ENCODE measurements at regions not wholly inside any gene's neighbourhood (a gene's known extent, or its start where the extent isn't known, plus 50 kb on each side); places are given as distances from the start of the nearest gene placed in this dataset.
"Not testable (repeated sequence)": the region's sequence is repeated elsewhere in the genome, so short reads cannot be mapped to it uniquely, and the experiment has no call there.

DNA sequence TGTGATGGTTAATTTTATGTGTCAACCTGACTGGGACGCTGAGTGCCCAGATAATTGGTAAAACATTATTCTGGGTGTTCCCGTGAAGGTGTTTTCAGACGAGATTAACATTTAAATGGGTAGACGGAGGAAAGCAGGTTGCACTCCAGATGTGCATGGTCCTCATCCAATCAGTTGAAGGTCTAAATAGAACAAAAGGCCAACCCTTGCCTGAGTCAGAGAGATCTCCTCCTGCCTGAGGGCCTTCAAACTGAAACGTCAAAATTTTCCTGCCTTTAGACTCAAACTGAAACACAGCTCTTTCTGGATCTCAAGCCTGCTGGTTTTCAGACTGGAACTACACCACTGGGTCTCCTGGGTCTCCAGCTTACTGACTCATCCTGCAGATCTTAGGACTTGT, 73.5 kb downstream of the NPIPA8 start:
- H3K9me3 Mint-ChIP-seq; H3K27ac Mint-ChIP-seq; H3K27me3 Mint-ChIP-seq; H3K4me3 Mint-ChIP-seq; intact Hi-C loops (cut with micrococcal nuclease); H3K4me1 Mint-ChIP-seq (ENCODE audit: low read depth); H3K36me3 Mint-ChIP-seq (ENCODE audit: low read depth): not testable (repeated sequence)

DNA sequence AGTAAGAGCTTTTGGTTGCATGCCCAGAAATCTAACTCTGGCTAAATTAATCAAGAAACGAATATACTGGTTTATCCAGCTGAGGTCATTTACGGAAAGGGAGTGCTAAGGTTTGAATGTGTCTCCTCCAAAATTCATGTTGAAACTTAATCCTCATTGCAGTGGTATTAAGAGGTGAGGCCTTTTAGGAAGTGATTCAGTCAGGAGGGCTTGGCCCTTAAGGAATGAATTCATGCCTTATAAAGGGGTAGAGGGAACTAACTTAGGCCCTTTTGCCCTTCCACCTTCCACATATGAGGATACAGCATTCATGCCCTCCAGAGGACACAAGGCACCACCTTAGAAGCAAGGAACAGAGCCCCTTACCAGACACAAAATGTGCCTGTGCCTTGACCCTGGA, 74.7 kb downstream of the NPIPA8 start:
- intact Hi-C loops (cut with micrococcal nuclease); H3K27ac Mint-ChIP-seq; H3K9me3 Mint-ChIP-seq; H3K27me3 Mint-ChIP-seq; H3K4me1 Mint-ChIP-seq (ENCODE audit: low read depth); H3K36me3 Mint-ChIP-seq (ENCODE audit: low read depth); H3K4me3 Mint-ChIP-seq: not testable (repeated sequence)

DNA sequence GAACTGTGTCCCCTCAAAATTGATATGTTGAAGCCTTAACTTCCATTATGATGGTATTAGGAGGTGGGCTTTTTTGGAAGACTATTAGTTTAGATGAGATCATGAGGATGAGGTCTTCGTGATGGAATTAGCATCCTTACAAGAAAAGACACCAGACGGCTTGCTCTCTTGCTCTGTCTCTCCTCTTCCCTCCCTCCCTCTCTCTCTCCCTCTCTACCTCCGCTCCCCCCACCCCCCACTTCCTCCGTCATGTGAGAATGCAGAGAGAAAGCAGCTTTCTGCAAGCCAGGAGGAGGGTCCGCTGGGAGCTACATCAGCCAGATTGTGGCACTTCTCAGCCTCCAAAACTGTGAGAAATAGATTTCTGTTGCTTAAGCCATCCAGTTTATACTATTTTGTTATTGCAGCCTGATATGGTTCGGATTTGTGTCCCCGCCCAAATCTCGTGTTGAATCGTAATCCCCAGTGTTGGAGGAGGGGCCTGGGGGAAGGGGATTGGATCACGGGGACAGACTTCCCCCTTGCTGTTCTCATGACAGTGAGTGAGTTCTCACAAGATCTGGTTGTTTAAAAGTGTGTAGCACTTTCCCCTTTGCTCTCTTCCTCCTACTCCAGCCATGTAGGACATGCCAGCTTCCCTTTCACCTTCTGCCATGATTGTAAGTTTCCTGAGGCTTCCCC, 76.9 kb downstream of the NPIPA8 start:
- H3K36me3 Mint-ChIP-seq (ENCODE audit: low read depth); H3K4me1 Mint-ChIP-seq (ENCODE audit: low read depth); H3K9me3 Mint-ChIP-seq; intact Hi-C loops (cut with micrococcal nuclease); H3K27ac Mint-ChIP-seq; H3K27me3 Mint-ChIP-seq; H3K4me3 Mint-ChIP-seq: not testable (repeated sequence)

DNA sequence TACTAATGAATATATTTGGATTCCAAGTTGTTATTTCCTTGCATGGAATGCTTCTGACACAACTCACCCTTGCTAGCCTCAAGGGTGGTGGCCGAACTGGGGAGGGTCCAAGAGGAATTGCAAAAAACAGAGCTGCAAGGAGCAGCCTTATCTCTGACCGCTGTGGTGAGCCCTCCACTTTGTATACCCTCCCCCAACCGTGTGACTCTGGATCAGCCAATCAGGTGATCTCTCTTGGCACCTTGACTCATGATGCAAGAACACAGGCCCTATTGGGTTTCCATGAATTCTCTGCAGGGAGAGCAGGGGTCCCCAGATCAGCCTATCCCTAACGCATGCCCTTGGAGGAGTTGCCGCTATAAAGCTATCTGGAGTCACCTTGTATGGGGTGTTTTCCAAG, 83.6 kb downstream of the NPIPA8 start:
- H3K27ac Mint-ChIP-seq; H3K4me1 Mint-ChIP-seq (ENCODE audit: low read depth); intact Hi-C loops (cut with micrococcal nuclease); H3K27me3 Mint-ChIP-seq; H3K9me3 Mint-ChIP-seq; H3K4me3 Mint-ChIP-seq; H3K36me3 Mint-ChIP-seq (ENCODE audit: low read depth): not testable (repeated sequence)

DNA sequence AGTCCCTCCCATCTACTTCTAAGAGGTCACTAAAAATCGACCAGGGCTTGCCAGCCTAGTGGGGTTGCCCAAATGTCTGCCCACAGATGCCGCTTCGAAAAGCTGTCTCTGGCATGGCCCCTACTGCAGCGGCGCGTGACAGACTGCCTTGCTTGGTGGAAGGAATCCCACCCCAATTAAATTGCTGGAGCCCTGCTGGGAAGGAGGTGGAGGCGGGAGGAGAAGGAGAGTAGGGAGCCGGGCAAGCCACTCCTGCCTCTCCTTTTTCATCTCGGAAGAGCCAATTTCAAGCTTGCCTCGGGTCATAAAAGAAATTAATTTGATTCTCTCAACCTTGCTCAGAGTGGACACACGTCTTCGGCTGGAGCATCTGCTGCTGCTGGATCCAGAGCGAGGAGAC, 106.0 kb downstream of the NPIPA8 start:
- H3K27ac Mint-ChIP-seq; H3K4me1 Mint-ChIP-seq (ENCODE audit: low read depth); H3K27me3 Mint-ChIP-seq; intact Hi-C loops (cut with micrococcal nuclease); H3K9me3 Mint-ChIP-seq; H3K4me3 Mint-ChIP-seq; H3K36me3 Mint-ChIP-seq (ENCODE audit: low read depth): not testable (repeated sequence)

DNA sequence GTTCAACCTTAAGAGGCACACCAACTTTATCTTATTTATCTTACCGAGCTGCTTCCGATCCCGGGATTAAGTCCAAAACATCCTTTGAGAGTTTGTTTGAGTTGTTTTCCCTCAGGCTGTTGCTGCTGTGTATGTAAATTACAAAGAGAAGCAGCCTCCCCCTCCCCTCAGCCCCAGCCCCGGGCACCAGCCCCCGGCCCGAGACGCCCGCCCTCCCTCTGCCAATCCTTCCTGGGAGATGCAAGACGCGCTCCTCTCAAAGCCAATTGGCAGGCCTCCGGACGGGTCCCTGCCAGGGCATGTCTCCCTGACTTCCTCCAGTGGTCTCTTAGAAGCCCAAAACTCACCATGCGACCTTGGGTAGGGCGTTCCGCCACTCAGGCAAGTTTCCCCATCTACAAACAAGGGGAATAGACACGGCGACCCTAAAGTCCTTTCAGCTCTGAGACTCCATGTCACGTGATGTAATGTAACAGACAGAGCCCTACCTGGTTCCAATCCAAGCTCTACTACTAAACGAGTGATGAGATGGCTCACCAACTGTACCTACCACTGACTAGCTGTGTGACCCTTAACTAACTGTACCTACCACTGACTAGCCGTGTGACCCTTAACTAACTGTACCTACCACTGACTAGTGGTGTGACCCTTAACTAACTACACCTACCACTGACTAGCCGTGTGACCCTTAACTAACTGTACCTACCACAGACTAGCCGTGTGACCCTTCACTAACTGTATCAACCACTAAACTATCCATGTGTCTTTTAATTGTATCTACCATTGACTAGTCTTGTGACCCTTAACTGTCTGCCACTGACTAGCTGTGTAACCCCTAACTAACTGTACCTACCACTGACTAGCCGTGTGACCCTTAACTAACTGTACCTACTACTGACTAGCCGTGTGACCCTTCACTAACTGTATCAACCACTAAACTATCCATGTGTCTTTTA, 114.2 kb downstream of the NPIPA8 start:
- H3K4me1 Mint-ChIP-seq (ENCODE audit: low read depth); H3K27me3 Mint-ChIP-seq; H3K9me3 Mint-ChIP-seq; H3K36me3 Mint-ChIP-seq (ENCODE audit: low read depth); intact Hi-C loops (cut with micrococcal nuclease); H3K4me3 Mint-ChIP-seq; H3K27ac Mint-ChIP-seq: not testable (repeated sequence)

DNA sequence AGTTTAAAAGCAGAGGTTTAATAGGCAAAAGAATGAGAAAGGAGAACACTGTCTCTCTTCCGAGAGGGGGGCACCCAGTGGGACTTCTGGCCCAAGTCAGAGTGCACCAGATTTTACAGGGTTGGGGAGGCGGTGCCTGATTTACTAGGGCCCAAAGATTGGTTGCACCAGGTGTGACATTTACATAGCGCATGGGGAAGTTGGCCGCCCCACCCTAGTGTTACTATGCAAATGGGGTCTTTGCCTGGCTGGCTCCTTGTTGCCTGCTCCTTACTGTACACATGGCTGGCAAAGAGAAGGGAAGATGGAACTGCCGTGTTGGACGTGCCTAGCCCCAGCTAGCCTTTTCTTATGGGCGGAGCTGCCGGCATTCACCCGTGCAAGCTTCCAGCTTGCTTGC, 118.8 kb downstream of the NPIPA8 start:
- H3K4me1 Mint-ChIP-seq (ENCODE audit: low read depth); H3K4me3 Mint-ChIP-seq; intact Hi-C loops (cut with micrococcal nuclease); H3K36me3 Mint-ChIP-seq (ENCODE audit: low read depth); H3K27me3 Mint-ChIP-seq; H3K27ac Mint-ChIP-seq; H3K9me3 Mint-ChIP-seq: not testable (repeated sequence)

DNA sequence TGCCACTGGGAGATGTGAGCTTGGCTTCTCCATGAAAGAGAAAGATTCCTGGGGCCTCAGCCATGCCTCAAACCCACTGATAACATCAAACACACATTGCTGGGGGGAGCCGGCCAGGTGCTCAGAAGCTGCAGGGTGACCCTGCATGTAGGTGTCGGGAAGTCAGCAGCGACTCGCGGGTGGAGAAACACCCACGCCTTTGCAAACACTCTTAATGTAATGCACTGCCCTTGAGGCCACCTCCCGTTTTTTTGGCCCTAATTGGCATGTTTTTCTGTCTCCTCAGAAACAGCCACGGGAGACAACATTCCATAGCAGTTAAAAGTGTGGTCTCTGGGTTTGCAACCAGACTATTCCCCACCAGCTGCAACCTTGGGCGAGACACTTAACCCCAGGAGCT, 119.7 kb downstream of the NPIPA8 start:
- H3K27me3 Mint-ChIP-seq; H3K4me1 Mint-ChIP-seq (ENCODE audit: low read depth); H3K27ac Mint-ChIP-seq; H3K36me3 Mint-ChIP-seq (ENCODE audit: low read depth); H3K4me3 Mint-ChIP-seq; H3K9me3 Mint-ChIP-seq; intact Hi-C loops (cut with micrococcal nuclease): not testable (repeated sequence)

DNA sequence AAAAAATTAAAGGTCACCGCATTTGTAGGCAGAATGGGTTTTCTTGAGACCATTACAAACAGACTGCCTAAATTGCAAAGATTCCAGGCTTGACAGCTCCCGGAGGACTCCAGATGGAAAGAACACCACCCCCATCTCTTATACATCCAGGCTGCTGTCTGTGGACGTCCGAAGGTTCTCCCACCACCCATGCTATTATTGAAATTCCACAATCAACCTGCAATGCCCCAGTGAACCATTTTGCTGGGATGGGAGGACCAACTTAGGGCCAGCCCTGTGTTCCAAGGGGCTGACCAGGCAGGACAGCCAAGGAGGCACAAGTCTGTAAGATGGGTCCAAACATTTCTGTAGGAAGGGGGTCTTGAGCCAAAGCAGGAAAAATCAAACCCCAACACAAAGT, 122.7 kb downstream of the NPIPA8 start:
- H3K4me3 Mint-ChIP-seq; intact Hi-C loops (cut with micrococcal nuclease); H3K36me3 Mint-ChIP-seq (ENCODE audit: low read depth); H3K9me3 Mint-ChIP-seq; H3K27ac Mint-ChIP-seq; H3K4me1 Mint-ChIP-seq (ENCODE audit: low read depth); H3K27me3 Mint-ChIP-seq: not testable (repeated sequence)

DNA sequence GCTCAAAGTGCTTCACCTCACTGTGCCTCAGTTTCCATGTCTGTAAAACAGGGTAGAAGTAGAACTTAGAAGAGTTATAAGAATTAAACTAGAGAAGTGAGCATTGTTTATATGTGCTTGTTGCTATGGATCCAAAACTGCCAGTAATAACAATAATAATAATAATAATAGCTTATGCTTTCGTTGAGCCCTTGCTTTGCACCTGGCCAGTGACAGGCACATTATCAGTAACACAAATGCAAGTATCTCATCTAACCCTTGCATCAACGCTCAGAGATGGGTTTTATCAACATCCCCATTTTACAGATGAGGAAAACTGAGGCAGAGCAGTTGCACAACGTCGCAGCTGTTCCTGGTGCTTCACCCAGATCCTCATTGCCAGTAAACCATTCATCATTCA, 125.0 kb downstream of the NPIPA8 start:
- H3K36me3 Mint-ChIP-seq (ENCODE audit: low read depth); H3K9me3 Mint-ChIP-seq; H3K4me3 Mint-ChIP-seq; H3K27ac Mint-ChIP-seq; H3K27me3 Mint-ChIP-seq; H3K4me1 Mint-ChIP-seq (ENCODE audit: low read depth); intact Hi-C loops (cut with micrococcal nuclease): not testable (repeated sequence)

DNA sequence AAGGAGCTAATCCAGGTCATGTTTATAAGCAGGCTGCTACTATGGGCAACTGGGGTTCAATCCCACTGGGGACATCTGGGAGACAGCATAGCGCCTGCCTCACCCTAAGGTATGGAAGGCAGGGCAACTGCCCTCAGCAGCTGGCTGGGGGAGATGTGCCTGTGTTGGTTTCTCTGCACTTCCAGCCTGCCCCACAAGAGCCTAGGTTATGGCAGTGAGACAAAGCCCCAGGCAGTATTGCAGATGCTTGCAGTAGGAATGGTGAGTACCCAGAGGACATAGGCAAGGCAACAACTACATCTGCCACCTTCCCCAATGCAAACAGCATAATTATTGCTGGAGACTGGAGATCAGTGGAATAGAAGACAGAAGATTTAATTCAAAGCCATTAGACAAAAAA, 131.8 kb downstream of the NPIPA8 start:
- intact Hi-C loops (cut with micrococcal nuclease); H3K9me3 Mint-ChIP-seq; H3K36me3 Mint-ChIP-seq (ENCODE audit: low read depth); H3K27me3 Mint-ChIP-seq; H3K27ac Mint-ChIP-seq; H3K4me1 Mint-ChIP-seq (ENCODE audit: low read depth); H3K4me3 Mint-ChIP-seq: not testable (repeated sequence)

DNA sequence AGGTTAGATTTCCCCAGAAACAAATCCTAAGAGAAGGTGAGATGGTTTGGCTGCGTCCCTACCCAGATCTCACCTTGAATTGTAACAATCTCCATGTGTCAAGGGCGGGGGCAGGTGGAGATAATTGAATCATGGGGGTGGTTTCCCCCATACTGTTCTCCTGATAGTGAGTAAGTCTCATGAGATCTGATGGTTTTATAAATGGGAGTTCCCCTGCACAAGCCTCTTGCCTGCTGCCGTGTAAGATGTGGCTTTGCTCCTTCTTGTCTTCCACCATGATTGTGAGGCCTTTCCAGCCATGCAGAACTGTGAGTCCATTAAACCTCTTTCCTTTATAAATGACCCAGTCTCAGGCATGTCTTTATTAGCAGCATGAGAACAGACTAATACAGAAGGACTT, 132.2 kb downstream of the NPIPA8 start:
- H3K27me3 Mint-ChIP-seq; H3K27ac Mint-ChIP-seq; H3K4me1 Mint-ChIP-seq (ENCODE audit: low read depth); H3K9me3 Mint-ChIP-seq; intact Hi-C loops (cut with micrococcal nuclease); H3K4me3 Mint-ChIP-seq; H3K36me3 Mint-ChIP-seq (ENCODE audit: low read depth): not testable (repeated sequence)

DNA sequence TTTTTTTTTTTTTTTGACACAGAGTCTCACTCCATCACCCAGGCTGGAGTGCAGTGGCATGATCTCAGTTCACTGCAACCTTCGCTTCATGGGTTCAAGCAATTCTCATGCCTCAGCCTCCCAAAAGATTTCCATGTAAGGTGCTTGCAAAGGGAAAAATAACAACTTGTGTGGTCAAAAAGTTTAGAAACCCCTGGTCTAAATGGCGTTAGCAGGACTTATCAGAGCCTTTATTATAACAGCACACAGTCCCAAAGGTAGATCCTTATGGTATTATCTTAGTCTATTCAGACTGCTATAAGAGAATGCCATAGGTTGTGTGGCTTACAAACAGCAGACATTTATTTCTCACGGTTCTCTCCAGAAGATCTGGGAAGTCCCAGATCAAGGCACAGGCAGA, 135.0 kb downstream of the NPIPA8 start:
- H3K27ac Mint-ChIP-seq; H3K9me3 Mint-ChIP-seq; H3K27me3 Mint-ChIP-seq; H3K4me1 Mint-ChIP-seq (ENCODE audit: low read depth); H3K4me3 Mint-ChIP-seq; H3K36me3 Mint-ChIP-seq (ENCODE audit: low read depth); intact Hi-C loops (cut with micrococcal nuclease): not testable (repeated sequence)

DNA sequence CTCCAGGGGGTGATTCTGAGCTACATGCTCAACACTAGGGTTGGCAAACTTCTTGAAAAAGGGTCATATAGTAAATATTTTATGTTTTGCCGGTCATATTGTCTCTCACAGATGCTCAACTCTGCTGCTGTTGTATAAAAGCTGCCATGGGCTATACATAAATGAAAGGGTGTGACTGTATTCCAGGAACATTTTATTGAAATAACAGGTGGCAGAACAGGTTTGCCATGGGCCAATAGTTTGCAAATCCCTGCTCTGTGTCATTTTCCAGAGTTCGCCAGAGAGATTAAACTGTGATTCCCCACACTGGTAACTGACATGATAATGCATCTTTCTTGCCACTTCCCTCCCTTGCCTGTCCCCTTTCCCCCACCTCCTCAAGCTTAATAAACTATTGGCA, 144.1 kb downstream of the NPIPA8 start:
- H3K4me3 Mint-ChIP-seq; H3K36me3 Mint-ChIP-seq (ENCODE audit: low read depth); H3K27me3 Mint-ChIP-seq; H3K27ac Mint-ChIP-seq; intact Hi-C loops (cut with micrococcal nuclease); H3K9me3 Mint-ChIP-seq; H3K4me1 Mint-ChIP-seq (ENCODE audit: low read depth): not testable (repeated sequence)

DNA sequence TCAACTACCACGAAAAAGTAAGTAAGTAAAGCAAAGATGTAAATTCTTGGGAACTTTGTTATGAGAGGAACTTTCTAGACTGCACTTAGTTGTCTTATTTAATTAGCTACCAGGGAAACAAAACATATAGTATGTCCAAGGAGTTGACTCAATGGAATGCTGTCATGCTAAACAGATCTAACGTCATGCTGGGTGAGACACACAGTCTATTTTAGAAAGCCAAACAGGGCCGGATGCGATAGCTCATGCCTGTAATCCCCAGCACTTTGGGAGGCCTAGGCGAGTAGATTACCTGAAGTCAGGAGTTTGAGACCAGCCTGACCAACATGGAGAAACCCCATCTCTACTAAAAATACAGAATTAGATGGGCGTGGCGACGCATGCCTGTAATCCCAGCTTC, 146.4 kb downstream of the NPIPA8 start:
- H3K4me1 Mint-ChIP-seq (ENCODE audit: low read depth); H3K27ac Mint-ChIP-seq; H3K27me3 Mint-ChIP-seq; H3K4me3 Mint-ChIP-seq; H3K36me3 Mint-ChIP-seq (ENCODE audit: low read depth); H3K9me3 Mint-ChIP-seq; intact Hi-C loops (cut with micrococcal nuclease): not testable (repeated sequence)
